NCI-H774 (cell line): ENCODE measurements at regions not wholly inside any gene's neighbourhood (a gene's known extent, or its start where the extent isn't known, plus 50 kb on each side); places are given as distances from the start of the nearest gene placed in this dataset.

Experiments
- DNase-seq: peaks from one replicate; lab custom pipeline; 2025; lab: John Stamatoyannopoulos, UW

GRCh38 chr2:173770947-173771678 is 194.1 kb downstream of the SP3 start:
- DNase-seq: no peak

- DNase-seq: no peak
These were observed 193.0 kb downstream of the SP3 start for GRCh38 chr2:173772205-173772604.

- DNase-seq: no peak
These were observed 192.1 kb downstream of the SP3 start for GRCh38 chr2:173773076-173773475.

GRCh38 chr2:173775440-173775839 is 189.7 kb downstream of the SP3 start:
- DNase-seq: no peak

GRCh38 chr2:173782681-173783080 is 182.5 kb downstream of the SP3 start:
- no peak for DNase-seq

GRCh38 chr2:173783382-173783781 is 181.8 kb downstream of the SP3 start:
- no peak for DNase-seq

- no peak for DNase-seq
These were observed 179.4 kb downstream of the SP3 start for GRCh38 chr2:173785813-173786212.

GRCh38 chr2:173791502-173791901 is 173.7 kb downstream of the SP3 start:
- DNase-seq: no peak

- DNase-seq: no peak
These were observed 173.0 kb downstream of the SP3 start for GRCh38 chr2:173792166-173792565.

- no peak for DNase-seq
These were observed 172.4 kb downstream of the SP3 start for GRCh38 chr2:173792741-173793140.

- peak; percentile 59 for DNase-seq
These were observed 171.2 kb downstream of the SP3 start for GRCh38 chr2:173793709-173794565.

GRCh38 chr2:173797586-173798263 is 167.4 kb downstream of the SP3 start:
- DNase-seq: no peak

GRCh38 chr2:173802518-173802917 is 162.7 kb downstream of the SP3 start:
- DNase-seq: no peak

GRCh38 chr2:173803449-173803848 is 161.7 kb downstream of the SP3 start:
- no peak for DNase-seq

- no peak for DNase-seq
These were observed 158.4 kb downstream of the SP3 start for GRCh38 chr2:173806761-173807160.

GRCh38 chr2:173808718-173809117 is 156.5 kb downstream of the SP3 start:
- no peak for DNase-seq

GRCh38 chr2:173812321-173812720 is 152.9 kb downstream of the SP3 start:
- no peak for DNase-seq

- DNase-seq: no peak
These were observed 150.9 kb downstream of the SP3 start for GRCh38 chr2:173814306-173814705.

GRCh38 chr2:173815772-173816171 is 149.4 kb downstream of the SP3 start:
- no peak for DNase-seq

GRCh38 chr2:173817582-173817981 is 147.6 kb downstream of the SP3 start:
- DNase-seq: no peak

- DNase-seq: no peak
These were observed 146.9 kb downstream of the SP3 start for GRCh38 chr2:173818285-173818684.

- no peak for DNase-seq
These were observed 145.3 kb downstream of the SP3 start for GRCh38 chr2:173819852-173820251.

GRCh38 chr2:173821451-173821850 is 143.7 kb downstream of the SP3 start:
- no peak for DNase-seq
